ENCODE measurements at regions not wholly inside any gene's neighbourhood (a gene's known extent, or its start where the extent isn't known, plus 50 kb on each side); places are given as distances from the start of the nearest gene placed in this dataset.
A peak's percentile ranks its signal among the peaks of the same experiment; 100 is the strongest.

DNA sequence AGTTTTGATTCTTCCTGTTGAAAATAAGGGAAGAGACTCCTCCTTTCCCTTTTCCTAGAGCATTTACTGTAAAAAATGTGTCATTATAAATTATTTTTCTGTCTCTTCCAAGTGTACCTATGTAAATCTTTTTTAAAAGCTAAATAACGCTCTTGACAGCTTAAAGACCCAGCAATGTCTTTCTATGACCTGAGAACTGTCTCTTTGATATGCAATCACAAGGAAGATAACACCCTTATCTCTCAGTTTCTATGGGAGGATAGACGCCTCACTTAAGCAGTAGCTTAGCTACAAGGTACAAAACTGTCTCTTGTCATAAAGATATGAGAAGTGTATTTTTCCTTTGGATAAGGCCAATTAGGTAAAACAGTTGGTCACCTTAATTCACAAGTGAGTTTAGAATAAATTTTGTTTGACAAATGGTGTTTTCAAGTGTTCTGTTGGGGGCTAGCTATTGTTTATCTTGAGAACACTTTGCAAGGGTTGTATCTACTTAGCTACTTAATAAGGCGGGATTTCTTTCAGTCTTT, 980.6 kb upstream of the EYS start:
- H3K9ac ChIP-seq (ENCODE audit: low read length), result no peak overlapping the region
- H2AFZ ChIP-seq (ENCODE audit: low read length), result no peak overlapping the region
- H3K27me3 ChIP-seq (ENCODE audit: low read length), result no peaks in the 10 kb centered on the region
- ChIA-PET POLR2A (ENCODE audit: unreplicated experiment) (no interaction called here), CTCF (no interaction called here)
- no peaks in the 10 kb centered on the region for H3K9me3 ChIP-seq (ENCODE audit: low read length)
- no peaks in the 10 kb centered on the region for H3K4me1 ChIP-seq (ENCODE audit: insufficient read depth, low read length)
- H3K4me3 ChIP-seq (ENCODE audit: low read length), result no peak overlapping the region
- ATAC-seq (no peak), DNase-seq (no peak)
- no peaks in the 10 kb centered on the region for H3K9me2 ChIP-seq (replicated peaks; ENCODE audit: low read length)
- no peaks in the 10 kb centered on the region for H3K79me2 ChIP-seq (ENCODE audit: low read length)
- intact Hi-C loops (cut with micrococcal nuclease), result no loop called here
- H3K27ac ChIP-seq (ENCODE audit: low read length), result no peak overlapping the region
- H4K20me1 ChIP-seq (ENCODE audit: low read length), result no peaks in the 10 kb centered on the region
- no peaks in the 10 kb centered on the region for H3F3A ChIP-seq (ENCODE audit: low read length, unreplicated experiment)
- H3K36me3 ChIP-seq (ENCODE audit: low read depth, low read length), result no peaks in the 10 kb centered on the region
- no peak overlapping the region for H3K4me2 ChIP-seq (ENCODE audit: low read length)
- TF ChIP-seq, protein P1, sequence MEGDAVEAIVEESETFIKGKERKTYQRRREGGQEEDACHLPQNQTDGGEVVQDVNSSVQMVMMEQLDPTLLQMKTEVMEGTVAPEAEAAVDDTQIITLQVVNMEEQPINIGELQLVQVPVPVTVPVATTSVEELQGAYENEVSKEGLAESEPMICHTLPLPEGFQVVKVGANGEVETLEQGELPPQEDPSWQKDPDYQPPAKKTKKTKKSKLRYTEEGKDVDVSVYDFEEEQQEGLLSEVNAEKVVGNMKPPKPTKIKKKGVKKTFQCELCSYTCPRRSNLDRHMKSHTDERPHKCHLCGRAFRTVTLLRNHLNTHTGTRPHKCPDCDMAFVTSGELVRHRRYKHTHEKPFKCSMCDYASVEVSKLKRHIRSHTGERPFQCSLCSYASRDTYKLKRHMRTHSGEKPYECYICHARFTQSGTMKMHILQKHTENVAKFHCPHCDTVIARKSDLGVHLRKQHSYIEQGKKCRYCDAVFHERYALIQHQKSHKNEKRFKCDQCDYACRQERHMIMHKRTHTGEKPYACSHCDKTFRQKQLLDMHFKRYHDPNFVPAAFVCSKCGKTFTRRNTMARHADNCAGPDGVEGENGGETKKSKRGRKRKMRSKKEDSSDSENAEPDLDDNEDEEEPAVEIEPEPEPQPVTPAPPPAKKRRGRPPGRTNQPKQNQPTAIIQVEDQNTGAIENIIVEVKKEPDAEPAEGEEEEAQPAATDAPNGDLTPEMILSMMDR (conservative IDR thresholded peaks at IDR 0.05; ENCODE audit: low read depth, low read length), result no peak
- no peak for TF ChIP-seq EZH2phosphoT487 (IDR thresholded peaks at IDR 0.05; ENCODE audit: borderline replicate concordance, low read length)
- no TSS peak for BruUV-seq (replicated peaks)

DNA sequence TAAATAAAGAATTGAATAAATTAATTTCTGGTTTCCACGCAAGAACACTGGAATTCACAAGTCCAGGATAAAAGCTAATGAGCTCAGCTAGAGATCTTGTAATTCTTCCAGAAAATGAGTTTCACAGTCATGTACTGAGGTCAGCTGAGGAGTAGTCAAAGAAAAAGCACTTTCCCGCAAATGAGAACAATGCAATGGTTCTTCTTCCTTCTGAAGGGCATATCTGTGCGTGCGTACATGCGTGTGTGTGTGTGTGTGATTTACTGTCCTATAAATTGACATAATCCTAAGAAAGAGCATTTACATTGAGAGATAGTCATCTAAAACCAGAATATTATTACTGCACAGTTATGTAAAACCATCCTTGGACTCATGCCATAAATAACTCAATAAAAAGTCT, 968.9 kb upstream of the EYS start:
- H3K9me2 ChIP-seq (replicated peaks; ENCODE audit: low read length), result no peaks in the 10 kb centered on the region
- H3K27ac ChIP-seq (ENCODE audit: low read length), result no peak overlapping the region
- H3K36me3 ChIP-seq (ENCODE audit: low read depth, low read length), result no peaks in the 10 kb centered on the region
- no peak overlapping the region for H3K4me3 ChIP-seq (ENCODE audit: low read length)
- no TSS peak for BruUV-seq (replicated peaks)
- H3K4me2 ChIP-seq (ENCODE audit: low read length), result no peak overlapping the region
- no peaks in the 10 kb centered on the region for H3K27me3 ChIP-seq (ENCODE audit: low read length)
- no peaks in the 10 kb centered on the region for H3F3A ChIP-seq (ENCODE audit: low read length, unreplicated experiment)
- peak; percentile 17 for DNase-seq
- ATAC-seq, result peak; percentile 18; the same call in 1 of the 2 replicates
- H3K4me1 ChIP-seq (ENCODE audit: insufficient read depth, low read length), result no peaks in the 10 kb centered on the region
- TF ChIP-seq, protein P1 (conservative IDR thresholded peaks at IDR 0.05; ENCODE audit: low read depth, low read length), result no peak
- no peak for TF ChIP-seq EZH2 (IDR thresholded peaks at IDR 0.05; ENCODE audit: low read length, unreplicated experiment)
- no peaks in the 10 kb centered on the region for H4K20me1 ChIP-seq (ENCODE audit: low read length)
- H3K9me3 ChIP-seq (ENCODE audit: low read length), result no peaks in the 10 kb centered on the region
- intact Hi-C loops (cut with micrococcal nuclease), result no loop called here
- CTCF ChIA-PET, result no interaction called here
- POLR2A ChIA-PET (ENCODE audit: unreplicated experiment), result no interaction called here
- no peak overlapping the region for H2AFZ ChIP-seq (ENCODE audit: low read length)
- H3K79me2 ChIP-seq (ENCODE audit: low read length), result no peaks in the 10 kb centered on the region
- no peak overlapping the region for H3K9ac ChIP-seq (ENCODE audit: low read length)

DNA sequence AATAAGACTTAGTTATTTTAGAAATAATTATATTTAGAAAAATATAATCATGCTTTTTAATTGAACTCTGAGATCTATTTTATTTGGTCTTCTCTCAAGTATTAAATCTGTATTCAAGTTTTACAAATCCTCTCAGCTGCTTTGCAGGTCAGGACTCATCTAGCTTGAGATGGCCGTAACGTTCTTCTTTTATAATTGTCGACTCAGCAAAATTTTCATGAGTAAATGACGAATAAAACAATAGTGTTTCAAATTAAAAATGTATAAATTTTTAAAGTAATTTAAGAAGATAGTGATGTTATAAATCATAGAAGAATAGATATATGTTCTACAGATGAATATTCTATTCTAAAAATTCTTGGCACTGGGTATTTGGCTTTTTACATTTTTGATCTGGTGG, 957.1 kb upstream of the EYS start:
- no peaks in the 10 kb centered on the region for H3K79me2 ChIP-seq (ENCODE audit: low read length)
- no peaks in the 10 kb centered on the region for H3K9me2 ChIP-seq (replicated peaks; ENCODE audit: low read length)
- no peak overlapping the region for H3K4me3 ChIP-seq (ENCODE audit: low read length)
- no peaks in the 10 kb centered on the region for H3K4me1 ChIP-seq (ENCODE audit: insufficient read depth, low read length)
- H3K27ac ChIP-seq (ENCODE audit: low read length), result no peak overlapping the region
- no peaks in the 10 kb centered on the region for H3K36me3 ChIP-seq (ENCODE audit: low read depth, low read length)
- no peaks in the 10 kb centered on the region for H3F3A ChIP-seq (ENCODE audit: low read length, unreplicated experiment)
- BruUV-seq (replicated peaks), result no TSS peak
- H3K27me3 ChIP-seq (ENCODE audit: low read length), result no peaks in the 10 kb centered on the region
- no peaks in the 10 kb centered on the region for H4K20me1 ChIP-seq (ENCODE audit: low read length)
- H3K9me3 ChIP-seq (ENCODE audit: low read length), result no peaks in the 10 kb centered on the region
- H3K4me2 ChIP-seq (ENCODE audit: low read length), result no peak overlapping the region
- intact Hi-C loops (cut with micrococcal nuclease), result loop anchor here (10.0 kb wide), 1 partner anchor 341 kb away; no protein-coding TSS in a partner anchor
- no peak for TF ChIP-seq EZH2phosphoT487 (IDR thresholded peaks at IDR 0.05; ENCODE audit: borderline replicate concordance, low read length)
- TF ChIP-seq, protein P1 (conservative IDR thresholded peaks at IDR 0.05; ENCODE audit: low read depth, low read length), result no peak
- TF ChIP-seq EZH2 (IDR thresholded peaks at IDR 0.05; ENCODE audit: low read length, unreplicated experiment), result no peak
- no peak overlapping the region for H3K9ac ChIP-seq (ENCODE audit: low read length)
- ATAC-seq, result no peak
- POLR2A ChIA-PET (ENCODE audit: unreplicated experiment), result no interaction called here
- no peak overlapping the region for H2AFZ ChIP-seq (ENCODE audit: low read length)
- DNase-seq, result no peak
- CTCF ChIA-PET, result no interaction called here
